ENCODE measurements at regions not wholly inside any gene's neighbourhood (a gene's known extent, or its start where the extent isn't known, plus 50 kb on each side); places are given as distances from the start of the nearest gene placed in this dataset.

- no peak for TF ChIP-seq EZH2 (IDR thresholded peaks at IDR 0.05)
- no peak for TF ChIP-seq FOXP2 (optimal IDR thresholded peaks at IDR 0.05; ENCODE audit: control extremely low read depth, extremely low read length, insufficient read depth)
Measured at GRCh38 chr9:75602060-75602459, 288.4 kb upstream of the PCSK5 start.
